HCT116 (cell line): ENCODE measurements at regions not wholly inside any gene's neighbourhood (a gene's known extent, or its start where the extent isn't known, plus 50 kb on each side); places are given as distances from the start of the nearest gene placed in this dataset.
"Not testable (repeated sequence)": the region's sequence is repeated elsewhere in the genome, so short reads cannot be mapped to it uniquely, and the experiment has no call there.

Source experiments
- ATAC-seq: fragments of 200-7000 bp; cut with Tn5 transposase; 2 replicates; pipeline ENCODE4 v1.9.1; 2020; ENCODE audit warnings: mild to moderate bottlenecking, moderate library complexity
- BruUV-seq: library from RNA; stranded (reverse); fragments of 400-500 nt; replicated peaks from 2 replicates; lab custom pipeline; 2021; lab: Mats Ljungman, UMichigan
- CTCF ChIA-PET: fragments of 300-600 bp; sonication (Branson Sonifier 250); formaldehyde crosslinking; loops from one replicate; lab custom pipeline; 2021; ENCODE audit warnings: antibody characterized with exemption; lab: Charles Lee
- POLR2A ChIA-PET: fragments of 300-600, 350-600 bp; sonication (Branson Sonifier 250); formaldehyde crosslinking; loops from one replicate; lab custom pipeline; 2021; ENCODE audit warnings: antibody characterized with exemption; lab: Charles Lee
- RAD21 ChIA-PET, 2 experiments: fragments of 300-600 bp; sonication (Branson Sonifier 250); formaldehyde crosslinking; loops; one replicate each; lab custom pipeline; 2023; ENCODE audit warnings: low total read pairs in 2 of 2; ENCODE audit not compliant: uncharacterized antibody in 2 of 2, unreplicated experiment in 2 of 2, low non-redundant PET in 1 of 2; lab: Charles Lee
- DNase-seq: peaks from one replicate; pipeline ENCODE4 v3.0.0-alpha.2; 2010; ENCODE audit warnings: low read depth, low spot score
- H2AFZ ChIP-seq: fragments of 200-600 bp; shearing (Covaris generic), sonication (generic); 2 replicates; pipeline ENCODE4 v1.6.1; 2017; ENCODE audit warnings: low read depth, mixed run types, mixed read lengths, antibody characterized with exemption, low read length; ENCODE audit not compliant: poor library complexity, severe bottlenecking
- H3K27ac ChIP-seq: 2 replicates; pipeline ENCODE4 v1.5.1; 2012; ENCODE audit warnings: low read depth, low read length
- H3K27me3 ChIP-seq: fragments of 200-600 bp; sonication (generic); 2 replicates; pipeline ENCODE4 v1.6.1; 2016; ENCODE audit warnings: mixed run types, low read length, mixed read lengths; ENCODE audit not compliant: insufficient read depth
- H3K36me3 ChIP-seq, 2 experiments: fragments of 200-500 bp in 1 of 2; fragments of 200-600 bp in 1 of 2; sonication (Bioruptor generic) in 1 of 2; sonication (generic) in 1 of 2; 2 replicates each; pipeline versions ENCODE4 v1.5.1 to v1.6.1; 2014 to 2016; ENCODE audit warnings: low read length in 2 of 2, inconsistent platforms in 1 of 2, mixed read lengths in 1 of 2, mixed run types in 1 of 2; ENCODE audit not compliant: insufficient read depth in 2 of 2, control insufficient read depth in 1 of 2
- H3K4me1 ChIP-seq, 2 experiments: fragments of 200-600 bp in 1 of 2; sonication (generic) in 1 of 2; 2 replicates each; pipeline versions ENCODE4 v1.5.1 to v1.6.1; 2012 to 2017; ENCODE audit warnings: low read length in 2 of 2, inconsistent platforms in 1 of 2, mild to moderate bottlenecking in 1 of 2, mixed read lengths in 1 of 2, mixed run types in 1 of 2, moderate library complexity in 1 of 2; ENCODE audit not compliant: insufficient read depth in 2 of 2, control insufficient read depth in 1 of 2
- H3K4me2 ChIP-seq: fragments of 200-600 bp; sonication (generic); 2 replicates; pipeline ENCODE4 v1.6.1; 2017; ENCODE audit warnings: mixed run types, low read length, mixed read lengths
- H3K4me3 ChIP-seq, 2 experiments: fragments of 200-600 bp in 1 of 2; sonication (generic) in 1 of 2; replicated peaks in 1 of 2; 2 replicates each; pipeline ENCODE4 v1.5.1; 2011 to 2016; ENCODE audit warnings: low read length in 2 of 2, control low read depth in 1 of 2, low read depth in 1 of 2, mild to moderate bottlenecking in 1 of 2, mixed read lengths in 1 of 2, mixed run types in 1 of 2
- H3K79me2 ChIP-seq: fragments of 200-600 bp; sonication (generic); 2 replicates; pipeline ENCODE4 v1.6.1; 2017; ENCODE audit warnings: mild to moderate bottlenecking, mixed run types, low read length, moderate library complexity, mixed read lengths; ENCODE audit not compliant: insufficient read depth
- H3K9ac ChIP-seq: fragments of 200-600 bp; sonication (generic); 2 replicates; pipeline ENCODE4 v1.6.1; 2016; ENCODE audit warnings: low read length, mixed read lengths
- H3K9me2 ChIP-seq: fragments of 200-600 bp; sonication (generic), shearing (Covaris generic); 2 replicates; pipeline ENCODE4 v1.6.1; 2017; ENCODE audit warnings: mixed run types, mild to moderate bottlenecking, moderate library complexity; ENCODE audit not compliant: insufficient read depth
- H3K9me3 ChIP-seq, 2 experiments: fragments of 200-500 bp in 1 of 2; fragments of 200-600 bp in 1 of 2; sonication (Bioruptor generic) in 1 of 2; sonication (generic) in 1 of 2; 2 replicates each; pipeline ENCODE4 v1.6.1; 2014 to 2017; ENCODE audit warnings: low read length in 2 of 2, mixed read lengths in 2 of 2, inconsistent platforms in 1 of 2, low read depth in 1 of 2, mild to moderate bottlenecking in 1 of 2, mixed run types in 1 of 2, moderate library complexity in 1 of 2; ENCODE audit not compliant: control insufficient read depth in 1 of 2, insufficient read depth in 1 of 2
- H4K20me1 ChIP-seq: fragments of 200-600 bp; sonication (generic), shearing (Covaris generic); 2 replicates; pipeline ENCODE4 v1.6.1; 2017; ENCODE audit warnings: mixed run types, mild to moderate bottlenecking, moderate library complexity; ENCODE audit not compliant: insufficient read depth
- CEBPB ChIP-seq: IDR thresholded peaks from 2 replicates; pipeline ENCODE4 v1.6.1; 2012; ENCODE audit warnings: low read depth
- EZH2 ChIP-seq: fragments of 200-600 bp; sonication (generic); IDR thresholded peaks from 2 replicates; pipeline ENCODE4 v1.6.1; 2017; ENCODE audit warnings: antibody characterized with exemption, mixed run types
- EZH2phosphoT487 ChIP-seq: fragments of 200-600 bp; IDR thresholded peaks from 2 replicates; pipeline ENCODE4 v1.6.1; 2018; ENCODE audit warnings: antibody characterized with exemption, borderline replicate concordance
- FOSL1 ChIP-seq: IDR thresholded peaks from 2 replicates; pipeline ENCODE4 v1.6.1; 2012; ENCODE audit warnings: low read depth
- JUND ChIP-seq: IDR thresholded peaks from 2 replicates; pipeline ENCODE4 v1.6.1; 2012
- MAX ChIP-seq: IDR thresholded peaks from 2 replicates; pipeline ENCODE4 v1.6.1; 2012
- POLR2A ChIP-seq: IDR thresholded peaks from 2 replicates; pipeline ENCODE4 v1.7.0; 2011; ENCODE audit warnings: borderline replicate concordance; ENCODE audit not compliant: insufficient read depth, insufficient read length; ENCODE audit errors: extremely low read depth
- RAD21 ChIP-seq: IDR thresholded peaks from 2 replicates; pipeline ENCODE4 v1.6.1; 2012; ENCODE audit warnings: low read depth, mild to moderate bottlenecking
- SIN3A ChIP-seq: IDR thresholded peaks from 2 replicates; pipeline ENCODE4 v1.6.1; 2012; ENCODE audit warnings: low read depth
- SP1 ChIP-seq: IDR thresholded peaks from 2 replicates; pipeline ENCODE4 v1.6.1; 2012; ENCODE audit warnings: low read depth
- TCF7L2 ChIP-seq: IDR thresholded peaks from 2 replicates; pipeline ENCODE4 v1.7.0; 2011; ENCODE audit warnings: borderline replicate concordance, inconsistent platforms; ENCODE audit not compliant: insufficient read depth, insufficient read length; ENCODE audit errors: extremely low read depth
- YY1 ChIP-seq: IDR thresholded peaks from 2 replicates; pipeline ENCODE4 v1.6.1; 2011; ENCODE audit warnings: low read length, low read depth, moderate library complexity, mild to moderate bottlenecking; ENCODE audit not compliant: insufficient replicate concordance; ENCODE audit errors: extremely low read depth
- ZFX ChIP-seq: fragments of 450-650 bp; IDR thresholded peaks from 2 replicates; pipeline ENCODE4 v1.6.1; 2017
- intact Hi-C: fragments of 100-400 bp; cut with micrococcal nuclease; formaldehyde crosslinking; loops from 2 replicates; pipeline ENCODE4 v1.10.0; 2022
- TF ChIP-seq, protein P1 (sequence below): IDR thresholded peaks from 2 replicates; pipeline ENCODE4 v1.6.1; 2012; ENCODE audit warnings: low read depth
- TF ChIP-seq, protein P2 (sequence below): IDR thresholded peaks from 2 replicates; pipeline ENCODE4 v1.6.1; 2011; ENCODE audit warnings: mild to moderate bottlenecking, low read length, moderate library complexity; ENCODE audit not compliant: insufficient replicate concordance; ENCODE audit errors: extremely low read depth
- TF ChIP-seq, protein P3 (sequence below): IDR thresholded peaks from 2 replicates; pipeline ENCODE4 v1.6.1; 2012

- H3K27me3 ChIP-seq, H3K9ac ChIP-seq, H3K36me3 ChIP-seq, H3K4me1 ChIP-seq, CTCF ChIA-PET, H3K79me2 ChIP-seq, H3K4me2 ChIP-seq, intact Hi-C loops, H3K27ac ChIP-seq, DNase-seq, ATAC-seq, RAD21 ChIA-PET, POLR2A ChIA-PET, H2AFZ ChIP-seq, H4K20me1 ChIP-seq, H3K9me2 ChIP-seq, BruUV-seq, H3K4me3 ChIP-seq: not testable (repeated sequence)
- peaks cover 4 to 19% of the 10 kb centered on the region in 2 experiments; a peak in 2 of 4 replicates for H3K9me3 ChIP-seq
Observed at GRCh38 chr13:54829391-54830068, 1800.9 kb downstream of the OLFM4 start.

DNA sequence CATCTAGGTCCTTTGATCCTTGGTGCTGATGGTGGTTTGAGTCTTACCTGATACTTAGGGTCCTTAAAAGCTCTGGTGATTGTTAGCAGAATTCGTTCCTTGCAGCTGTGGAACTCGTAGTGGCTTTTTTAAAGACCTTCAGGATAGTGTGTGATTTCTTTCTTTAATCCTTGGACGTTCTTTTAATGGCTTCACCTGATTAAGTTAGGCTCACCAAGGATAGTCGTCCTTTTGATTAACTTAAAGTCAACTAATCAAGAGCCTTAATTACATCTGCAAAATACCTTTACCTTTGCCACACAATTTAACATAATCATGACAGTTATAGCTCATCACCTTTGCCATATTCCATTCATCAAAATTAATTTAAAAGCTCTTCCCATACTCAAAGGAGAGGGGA lies 1807.7 kb downstream of the OLFM4 start:
- CTCF ChIA-PET = no interaction called here
- DNase-seq = no peak
- TF ChIP-seq CEBPB (no peak), YY1 (no peak), POLR2A (no peak), TCF7L2 (no peak), RAD21 (no peak), EZH2 (no peak), SP1 (no peak), FOSL1 (no peak), EZH2phosphoT487 (no peak), JUND (no peak), ZFX (no peak), MAX (no peak), SIN3A (no peak)
- TF ChIP-seq, protein P1, sequence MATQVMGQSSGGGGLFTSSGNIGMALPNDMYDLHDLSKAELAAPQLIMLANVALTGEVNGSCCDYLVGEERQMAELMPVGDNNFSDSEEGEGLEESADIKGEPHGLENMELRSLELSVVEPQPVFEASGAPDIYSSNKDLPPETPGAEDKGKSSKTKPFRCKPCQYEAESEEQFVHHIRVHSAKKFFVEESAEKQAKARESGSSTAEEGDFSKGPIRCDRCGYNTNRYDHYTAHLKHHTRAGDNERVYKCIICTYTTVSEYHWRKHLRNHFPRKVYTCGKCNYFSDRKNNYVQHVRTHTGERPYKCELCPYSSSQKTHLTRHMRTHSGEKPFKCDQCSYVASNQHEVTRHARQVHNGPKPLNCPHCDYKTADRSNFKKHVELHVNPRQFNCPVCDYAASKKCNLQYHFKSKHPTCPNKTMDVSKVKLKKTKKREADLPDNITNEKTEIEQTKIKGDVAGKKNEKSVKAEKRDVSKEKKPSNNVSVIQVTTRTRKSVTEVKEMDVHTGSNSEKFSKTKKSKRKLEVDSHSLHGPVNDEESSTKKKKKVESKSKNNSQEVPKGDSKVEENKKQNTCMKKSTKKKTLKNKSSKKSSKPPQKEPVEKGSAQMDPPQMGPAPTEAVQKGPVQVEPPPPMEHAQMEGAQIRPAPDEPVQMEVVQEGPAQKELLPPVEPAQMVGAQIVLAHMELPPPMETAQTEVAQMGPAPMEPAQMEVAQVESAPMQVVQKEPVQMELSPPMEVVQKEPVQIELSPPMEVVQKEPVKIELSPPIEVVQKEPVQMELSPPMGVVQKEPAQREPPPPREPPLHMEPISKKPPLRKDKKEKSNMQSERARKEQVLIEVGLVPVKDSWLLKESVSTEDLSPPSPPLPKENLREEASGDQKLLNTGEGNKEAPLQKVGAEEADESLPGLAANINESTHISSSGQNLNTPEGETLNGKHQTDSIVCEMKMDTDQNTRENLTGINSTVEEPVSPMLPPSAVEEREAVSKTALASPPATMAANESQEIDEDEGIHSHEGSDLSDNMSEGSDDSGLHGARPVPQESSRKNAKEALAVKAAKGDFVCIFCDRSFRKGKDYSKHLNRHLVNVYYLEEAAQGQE = no peak
- TF ChIP-seq, protein P2, sequence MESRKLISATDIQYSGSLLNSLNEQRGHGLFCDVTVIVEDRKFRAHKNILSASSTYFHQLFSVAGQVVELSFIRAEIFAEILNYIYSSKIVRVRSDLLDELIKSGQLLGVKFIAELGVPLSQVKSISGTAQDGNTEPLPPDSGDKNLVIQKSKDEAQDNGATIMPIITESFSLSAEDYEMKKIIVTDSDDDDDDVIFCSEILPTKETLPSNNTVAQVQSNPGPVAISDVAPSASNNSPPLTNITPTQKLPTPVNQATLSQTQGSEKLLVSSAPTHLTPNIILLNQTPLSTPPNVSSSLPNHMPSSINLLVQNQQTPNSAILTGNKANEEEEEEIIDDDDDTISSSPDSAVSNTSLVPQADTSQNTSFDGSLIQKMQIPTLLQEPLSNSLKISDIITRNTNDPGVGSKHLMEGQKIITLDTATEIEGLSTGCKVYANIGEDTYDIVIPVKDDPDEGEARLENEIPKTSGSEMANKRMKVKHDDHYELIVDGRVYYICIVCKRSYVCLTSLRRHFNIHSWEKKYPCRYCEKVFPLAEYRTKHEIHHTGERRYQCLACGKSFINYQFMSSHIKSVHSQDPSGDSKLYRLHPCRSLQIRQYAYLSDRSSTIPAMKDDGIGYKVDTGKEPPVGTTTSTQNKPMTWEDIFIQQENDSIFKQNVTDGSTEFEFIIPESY = no peak
- TF ChIP-seq, protein P3, sequence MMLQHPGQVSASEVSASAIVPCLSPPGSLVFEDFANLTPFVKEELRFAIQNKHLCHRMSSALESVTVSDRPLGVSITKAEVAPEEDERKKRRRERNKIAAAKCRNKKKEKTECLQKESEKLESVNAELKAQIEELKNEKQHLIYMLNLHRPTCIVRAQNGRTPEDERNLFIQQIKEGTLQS = no peak
- Histone ChIP-seq H3K27ac (no peak overlapping the region), H4K20me1 (no peaks in the 10 kb centered on the region), H3K36me3 (no peaks in the 10 kb centered on the region), H3K79me2 (no peaks in the 10 kb centered on the region), H3K4me3 (no peak overlapping the region), H3K9me2 (no peaks in the 10 kb centered on the region), H3K9me3 (peaks cover 0 to 37% of the 10 kb centered on the region in 2 experiments; a peak in 3 of 4 replicates), H3K9ac (no peak overlapping the region), H2AFZ (no peak overlapping the region), H3K4me2 (no peak overlapping the region), H3K27me3 (no peaks in the 10 kb centered on the region), H3K4me1 (no peaks in the 10 kb centered on the region)
- RAD21 ChIA-PET = no interaction called here
- no peak for ATAC-seq
- BruUV-seq = no TSS peak
- POLR2A ChIA-PET = no interaction called here
- intact Hi-C loops = no loop called here
